ENCODE measurements at regions not wholly inside any gene's neighbourhood (a gene's known extent, or its start where the extent isn't known, plus 50 kb on each side); places are given as distances from the start of the nearest gene placed in this dataset.

GRCh38 chr1:172934417-172934762 is 116.4 kb downstream of the TNFSF18 start:
- TF ChIP-seq CTCF (IDR thresholded peaks at IDR 0.05), result no peak
- TF ChIP-seq FOXK1 (CRISPR knock-in tag; IDR thresholded peaks at IDR 0.05), result no peak
- no peak for TF ChIP-seq IRF2 (CRISPR knock-in tag; IDR thresholded peaks at IDR 0.05; ENCODE audit: borderline replicate concordance, low read depth)
- TF ChIP-seq ESRRA (CRISPR knock-in tag; IDR thresholded peaks at IDR 0.05; ENCODE audit: borderline replicate concordance), result no peak
- TF ChIP-seq MLX (CRISPR knock-in tag; IDR thresholded peaks at IDR 0.05), result no peak
- TF ChIP-seq KAT7 (CRISPR knock-in tag; IDR thresholded peaks at IDR 0.05; ENCODE audit: borderline replicate concordance), result no peak
- no peak for TF ChIP-seq ATF2 (CRISPR knock-in tag; IDR thresholded peaks at IDR 0.05; ENCODE audit: borderline replicate concordance, low read depth)
- TF ChIP-seq CREM (CRISPR knock-in tag; IDR thresholded peaks at IDR 0.05), result no peak
- no peak for TF ChIP-seq PRRX2 (CRISPR knock-in tag; IDR thresholded peaks at IDR 0.05)
